GM18873 (cell line): ENCODE measurements at regions not wholly inside any gene's neighbourhood (a gene's known extent, or its start where the extent isn't known, plus 50 kb on each side); places are given as distances from the start of the nearest gene placed in this dataset.
"Not testable (repeated sequence)": the region's sequence is repeated elsewhere in the genome, so short reads cannot be mapped to it uniquely, and the experiment has no call there.

Experiments used
- ATAC-seq: cut with Tn5 transposase; IDR thresholded peaks from one replicate; pipeline ENCODE4 v1.9.1; 2021; ENCODE audit warnings: mild to moderate bottlenecking, moderate library complexity, moderate number of reproducible peaks; ENCODE audit not compliant: unreplicated experiment, low FRiP score

- no peak for ATAC-seq
Measured at GRCh38 chr5:28809811-28810750, 1771.7 kb upstream of the CDH9 start.

DNA sequence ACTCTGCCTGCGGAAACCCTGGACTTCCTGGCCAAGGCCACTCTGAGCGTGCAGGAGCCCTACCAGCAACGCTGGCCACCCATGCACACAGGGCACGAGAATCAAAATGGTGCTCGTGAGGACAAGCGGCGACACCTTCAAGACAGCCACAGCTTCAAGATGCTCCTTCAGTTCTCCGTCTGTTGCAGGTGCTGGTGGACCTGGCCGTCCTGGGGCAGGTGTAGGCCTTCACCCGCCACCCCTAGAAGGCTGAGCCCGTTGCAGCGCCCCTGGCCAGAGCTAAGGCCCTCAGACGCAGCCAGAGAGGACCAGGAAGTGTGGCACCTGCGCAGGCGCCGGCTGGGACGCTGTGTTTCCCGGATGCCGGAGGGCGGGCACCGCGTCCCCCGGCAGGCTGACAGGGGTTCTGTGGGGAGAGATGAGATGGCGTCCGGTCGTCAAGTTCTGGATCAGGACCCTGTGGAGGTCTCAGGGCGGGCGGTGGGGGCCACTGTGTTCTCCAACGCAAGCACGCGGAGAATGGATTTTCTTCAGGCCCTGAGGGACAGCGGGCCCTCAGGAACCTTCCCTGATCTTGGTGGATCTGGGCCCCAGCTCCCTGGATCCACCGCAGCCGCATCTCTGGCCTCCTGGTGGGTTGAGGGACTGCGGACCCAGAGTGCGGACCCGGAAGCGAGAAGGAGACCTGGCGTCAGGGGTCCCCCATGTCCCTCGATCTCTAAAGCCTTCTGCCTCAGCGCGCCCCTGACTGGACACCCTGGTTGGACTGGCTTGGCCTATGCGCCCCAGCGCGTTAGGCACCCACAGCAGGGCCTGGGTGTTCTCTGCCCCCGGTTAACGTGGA lies 1770.8 kb upstream of the CDH9 start:
- no peak for ATAC-seq

GRCh38 chr5:28807195-28807729 lies 1768.9 kb upstream of the CDH9 start:
- no peak for ATAC-seq

DNA sequence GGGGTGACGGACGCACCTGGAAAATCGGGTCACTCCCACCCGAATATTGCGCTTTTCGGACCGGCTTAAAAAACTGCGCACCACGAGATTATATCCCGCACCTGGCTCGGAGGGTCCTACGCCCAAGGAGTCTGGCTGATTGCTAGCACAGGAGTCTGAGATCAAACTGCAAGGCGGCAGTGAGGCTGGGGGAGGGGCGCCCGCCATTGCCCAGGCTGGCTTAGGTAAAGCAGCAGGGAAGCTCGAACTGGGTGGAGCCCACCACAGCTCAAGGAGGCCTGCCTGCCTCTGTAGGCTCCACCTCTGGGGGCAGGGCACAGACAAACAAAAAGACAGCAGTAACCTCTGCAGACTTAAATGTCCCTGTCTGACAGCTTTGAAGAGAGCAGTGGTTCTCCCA lies 1760.6 kb upstream of the CDH9 start:
- ATAC-seq = not testable (repeated sequence)

GRCh38 chr5:28788954-28789353 lies 1750.6 kb upstream of the CDH9 start:
- no peak for ATAC-seq

DNA sequence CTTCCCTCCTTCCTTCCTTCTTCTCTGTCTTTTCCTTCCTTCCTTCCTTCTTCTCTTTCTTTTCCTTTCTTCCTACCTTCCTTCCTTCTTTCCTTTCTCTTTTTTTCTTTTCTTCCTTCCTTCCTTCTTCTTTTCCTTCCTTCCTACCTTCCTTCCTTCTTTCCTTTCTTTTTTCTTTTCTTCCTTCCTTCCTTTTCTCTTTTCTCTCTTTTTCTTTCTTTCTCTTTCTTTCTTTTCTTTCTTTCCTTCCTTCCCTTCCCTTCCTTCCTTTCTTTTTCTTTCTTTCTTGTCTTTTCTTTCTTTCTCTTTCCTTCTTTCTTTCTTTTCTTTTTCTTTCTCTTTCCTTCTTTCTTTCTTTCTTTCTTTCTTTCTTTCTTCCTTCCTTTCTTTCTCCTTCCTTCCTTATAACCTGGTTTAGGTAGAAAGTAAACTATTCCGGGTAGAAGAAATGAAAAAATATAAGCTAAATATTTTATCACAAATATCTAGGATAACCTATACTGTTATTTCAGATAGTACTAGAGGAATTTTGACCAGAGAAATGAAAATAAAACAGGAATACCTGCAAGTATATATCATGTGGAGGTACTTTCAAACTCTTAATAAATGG lies 1741.8 kb upstream of the CDH9 start:
- no peak for ATAC-seq

GRCh38 chr5:28779161-28779754 lies 1740.9 kb upstream of the CDH9 start:
- ATAC-seq = no peak

- ATAC-seq = no peak
Measured at GRCh38 chr5:28770307-28770706, 1731.9 kb upstream of the CDH9 start.

DNA sequence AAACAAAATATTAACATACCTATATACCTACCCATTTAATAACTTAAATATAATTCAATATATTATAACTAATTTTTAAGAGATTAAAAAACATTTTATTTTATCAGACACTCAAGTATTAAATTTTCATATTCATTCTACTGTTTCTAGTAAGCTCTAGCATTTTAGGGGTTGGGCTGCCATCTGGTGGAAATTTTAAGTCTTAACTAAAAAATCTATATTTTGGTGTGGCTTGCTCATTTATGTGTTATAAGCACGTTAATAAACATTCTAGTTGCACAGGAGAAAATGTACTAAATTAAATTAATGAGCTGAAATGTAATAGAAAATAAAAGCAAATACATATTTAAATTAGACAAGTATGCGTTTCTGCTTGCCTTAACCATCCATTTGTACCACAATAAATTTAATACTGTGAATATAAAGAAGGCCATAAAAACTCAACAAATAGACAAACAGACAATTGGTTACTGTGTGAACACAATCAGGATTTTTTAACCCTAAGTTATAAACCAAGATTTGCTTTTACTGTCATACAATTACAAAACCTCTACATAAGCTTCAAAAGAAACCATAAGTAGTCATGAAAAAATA lies 1728.3 kb upstream of the CDH9 start:
- ATAC-seq = no peak

- no peak for ATAC-seq
Measured at GRCh38 chr5:28751396-28751795, 1713.0 kb upstream of the CDH9 start.

DNA sequence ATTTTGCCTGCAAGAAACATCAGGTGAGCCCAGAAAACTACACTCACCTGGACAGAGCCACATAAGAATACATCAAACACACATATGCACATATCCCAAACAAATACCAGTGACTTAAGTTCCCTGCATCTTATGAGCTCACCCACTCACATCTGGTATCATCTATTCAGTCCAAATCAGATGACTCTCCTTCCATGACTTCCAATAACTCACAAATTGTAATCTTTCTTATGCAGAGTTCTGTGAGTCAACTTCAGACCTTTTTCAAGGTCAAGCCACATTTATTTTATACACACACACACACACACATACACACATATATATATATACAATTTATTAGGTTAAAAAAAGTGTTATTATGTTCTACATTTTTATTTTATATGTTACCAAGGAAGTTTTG lies 1711.9 kb upstream of the CDH9 start:
- ATAC-seq = no peak

GRCh38 chr5:28748446-28748845 lies 1710.1 kb upstream of the CDH9 start:
- no peak for ATAC-seq

DNA sequence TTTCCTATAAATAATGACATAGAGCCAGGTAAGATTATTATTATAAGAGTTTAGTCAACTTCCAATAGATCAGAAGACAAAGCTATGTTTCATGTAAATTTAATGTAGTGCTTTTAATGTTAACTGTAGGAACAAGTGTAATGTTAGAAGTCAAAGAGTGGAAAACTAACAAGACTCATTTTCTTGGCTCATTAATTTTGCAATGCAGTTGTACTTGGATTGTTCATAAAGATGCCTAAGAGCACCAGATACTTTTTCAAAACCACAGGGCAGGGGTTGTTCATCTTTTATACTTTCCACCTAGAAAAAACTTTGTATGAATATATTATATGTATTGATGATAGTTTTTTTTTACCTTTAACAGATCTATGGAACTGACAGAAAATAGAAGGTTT lies 1705.3 kb upstream of the CDH9 start:
- ATAC-seq = no peak

DNA sequence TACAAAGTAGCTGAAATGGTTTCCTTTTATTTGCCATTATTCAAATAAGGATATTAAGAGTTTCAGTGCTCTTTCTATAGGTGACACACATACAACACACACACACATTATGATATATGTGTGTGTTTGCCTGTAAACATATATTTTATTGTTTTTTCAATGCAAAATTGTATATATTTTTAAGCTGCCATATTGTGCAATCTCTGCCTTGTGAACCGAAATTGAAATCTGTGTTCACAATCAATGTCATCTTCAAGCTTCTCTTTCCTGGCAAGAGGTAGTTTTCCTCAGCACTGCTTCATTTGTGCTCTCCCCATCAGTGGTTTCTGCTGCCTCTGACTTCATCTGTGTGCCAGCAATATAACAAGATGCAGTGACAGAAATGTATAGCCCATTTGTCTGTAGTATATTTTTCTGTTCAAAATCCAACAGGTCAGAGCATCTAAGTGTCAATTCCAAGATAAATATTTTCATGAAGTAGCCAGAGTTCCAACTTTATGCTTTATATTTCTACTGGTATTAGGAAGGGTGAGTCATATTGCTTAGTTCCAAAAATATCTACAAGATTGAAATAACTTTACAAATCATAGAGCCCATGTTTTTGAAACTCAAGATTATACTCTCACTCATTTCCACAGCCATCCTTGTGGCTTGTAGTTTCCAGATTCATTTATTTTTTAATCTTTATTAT lies 1704.8 kb upstream of the CDH9 start:
- no peak for ATAC-seq

GRCh38 chr5:28737682-28738081 lies 1699.3 kb upstream of the CDH9 start:
- no peak for ATAC-seq

DNA sequence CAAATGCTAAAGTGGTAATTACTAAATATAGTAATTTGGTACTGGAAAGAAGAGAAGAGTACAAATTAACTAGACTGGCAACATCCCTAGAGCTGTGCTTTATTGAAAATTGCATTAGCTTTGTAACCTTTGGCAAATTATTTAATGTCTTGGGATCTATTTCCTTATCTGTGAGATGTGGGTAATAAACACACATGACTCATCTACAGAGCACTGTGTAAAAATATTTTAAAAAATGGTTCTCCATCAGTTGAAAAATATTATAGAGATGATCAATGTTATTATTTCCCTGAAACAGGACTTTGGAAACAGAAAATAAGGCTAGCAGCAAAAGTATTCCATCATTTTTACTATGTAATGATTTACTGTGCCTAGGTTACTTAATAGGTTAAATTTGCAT lies 1698.8 kb upstream of the CDH9 start:
- no peak for ATAC-seq

DNA sequence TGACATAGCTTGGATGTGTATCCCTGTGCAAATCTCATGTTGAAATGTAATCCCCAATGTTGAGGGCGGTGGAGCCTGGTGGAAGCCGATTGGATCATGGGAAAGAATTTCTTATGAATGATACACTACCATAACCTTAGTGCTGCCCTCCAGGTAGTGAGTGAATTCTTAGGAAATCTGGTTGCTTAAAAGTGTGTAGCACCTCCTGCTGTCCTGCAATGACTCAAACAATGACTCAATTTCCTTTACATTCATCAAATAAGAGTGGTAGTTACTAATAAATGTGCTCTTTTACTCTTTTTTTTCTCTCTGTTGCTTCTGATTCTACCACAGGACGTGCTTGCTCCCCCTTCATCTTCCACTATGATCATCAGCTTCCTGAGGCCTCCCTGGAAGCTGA lies 1696.0 kb upstream of the CDH9 start:
- no peak for ATAC-seq

- no peak for ATAC-seq
Measured at GRCh38 chr5:28729067-28729466, 1690.7 kb upstream of the CDH9 start.

DNA sequence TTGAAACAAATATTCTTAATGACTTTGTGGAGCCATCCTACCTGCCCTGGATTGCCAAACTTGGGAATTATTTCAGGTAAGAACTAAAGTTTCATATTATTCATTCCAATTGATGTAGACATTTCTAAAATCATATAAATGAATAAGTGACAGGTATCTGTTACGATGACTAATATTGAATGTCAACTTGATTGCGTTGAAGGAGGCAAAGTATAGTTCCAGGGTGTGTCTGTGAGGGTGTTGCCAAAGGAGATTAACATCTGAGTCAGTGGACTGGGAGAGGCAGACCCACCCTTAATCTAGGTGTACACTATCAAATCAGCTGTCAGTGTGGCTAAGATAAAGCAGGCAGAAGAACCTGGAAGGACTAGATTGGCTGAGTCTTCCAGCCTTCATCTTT lies 1688.4 kb upstream of the CDH9 start:
- no peak for ATAC-seq

GRCh38 chr5:28725001-28725400 lies 1686.6 kb upstream of the CDH9 start:
- no peak for ATAC-seq
